ENCODE measurements at regions not wholly inside any gene's neighbourhood (a gene's known extent, or its start where the extent isn't known, plus 50 kb on each side); places are given as distances from the start of the nearest gene placed in this dataset.
"Not testable (repeated sequence)": the region's sequence is repeated elsewhere in the genome, so short reads cannot be mapped to it uniquely, and the experiment has no call there.

DNA sequence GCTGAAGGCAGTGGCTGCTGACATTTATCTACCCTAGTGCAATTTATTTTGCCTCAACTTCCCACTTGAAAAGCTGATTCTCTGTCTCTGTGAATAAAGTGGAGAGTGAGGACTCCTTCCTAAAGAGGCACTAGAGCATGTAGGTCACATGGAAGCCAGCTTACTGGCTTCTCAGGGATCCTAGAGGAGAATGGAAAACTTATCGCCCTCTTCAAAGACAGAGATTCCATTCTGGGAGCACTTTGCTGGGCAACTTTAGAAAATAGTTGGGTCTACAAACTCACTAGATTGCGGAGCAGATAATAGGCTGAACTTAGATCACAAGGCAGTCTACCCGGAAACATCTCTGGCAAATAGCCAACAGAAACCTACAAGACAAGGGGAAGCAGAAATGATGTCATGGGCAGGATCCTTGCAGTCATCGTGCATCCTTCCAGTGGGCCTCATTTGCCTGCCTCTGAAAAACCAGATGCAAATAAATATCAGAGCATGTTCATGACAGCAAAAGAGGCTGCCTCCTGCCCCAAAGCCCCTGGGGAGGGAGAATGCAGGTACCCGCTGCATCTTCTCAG, 104.8 kb upstream of the BARHL2 start:
- in situ Hi-C loops (cut with MboI): no loop called here
- 61 to 69% methylated on average over 5 of the region's 5 CpGs for whole genome bisulfite sequencing, 2 experiments (ENCODE audit: low coverage in 1 of 2, low lambda C conversion rate in 2 of 2, missing lambda C conversion rate in 2 of 2)
- Histone ChIP-seq H3K27me3 (replicated peaks; ENCODE audit: insufficient read depth) (no peaks in the 10 kb centered on the region), H3K79me2 (ENCODE audit: insufficient read depth) (no peaks in the 10 kb centered on the region), H4K20me1 (ENCODE audit: insufficient read depth) (no peaks in the 10 kb centered on the region), H3K4me1 (ENCODE audit: insufficient read depth) (no peaks in the 10 kb centered on the region), H3K36me3 (ENCODE audit: low read depth) (no peaks in the 10 kb centered on the region), H3F3A (ENCODE audit: insufficient read depth) (no peaks in the 10 kb centered on the region), H2AFZ (no peak overlapping the region), H3K9me2 (ENCODE audit: insufficient read depth) (no peaks in the 10 kb centered on the region), H3K9ac (no peak overlapping the region), H3K9me3 (ENCODE audit: low read depth) (no peaks in the 10 kb centered on the region), H3K4me2 (ENCODE audit: unreplicated experiment) (no peak overlapping the region), H3K4me3 (no peak overlapping the region), H3K27ac (no peak overlapping the region)
- TF ChIP-seq EZH2phosphoT487 (IDR thresholded peaks at IDR 0.05; ENCODE audit: insufficient read depth, low read depth): no peak
- no peak for TF ChIP-seq EZH2 (IDR thresholded peaks at IDR 0.05; ENCODE audit: insufficient read depth, poor library complexity, severe bottlenecking)
- DNase-seq: no peak

DNA sequence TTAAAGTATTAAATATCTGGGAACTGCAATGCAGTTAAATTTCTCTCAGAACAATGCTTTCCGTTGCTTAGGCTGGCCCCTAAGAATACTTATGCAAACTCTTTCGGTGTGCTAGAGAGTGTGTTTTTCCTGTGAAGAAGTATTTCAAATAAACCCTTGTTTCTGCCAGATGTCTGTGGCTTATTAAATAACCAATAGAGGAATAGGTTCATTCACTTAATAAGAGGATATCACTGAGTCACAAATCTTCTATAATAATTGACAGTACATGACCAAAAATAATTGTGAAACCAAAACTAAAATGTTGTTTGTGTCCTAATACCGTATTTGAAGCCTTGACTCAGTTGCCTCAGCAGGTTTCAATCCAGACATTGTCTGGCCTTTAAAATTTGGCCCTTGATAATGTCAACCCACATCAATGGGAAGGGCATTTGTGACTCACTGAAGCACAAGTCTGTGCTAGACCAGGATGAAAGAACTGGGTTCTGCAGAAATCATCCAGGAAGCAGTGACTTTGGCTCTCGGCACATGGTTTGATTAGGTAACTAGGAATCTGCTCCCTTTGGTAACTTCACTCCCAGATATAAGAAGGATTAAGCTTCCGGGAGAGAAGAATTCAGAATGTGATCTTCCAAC, 104.2 kb upstream of the BARHL2 start:
- Histone ChIP-seq H3K4me3 (no peak overlapping the region), H2AFZ (no peak overlapping the region), H3K4me1 (ENCODE audit: insufficient read depth) (no peaks in the 10 kb centered on the region), H3F3A (ENCODE audit: insufficient read depth) (no peaks in the 10 kb centered on the region), H3K27me3 (replicated peaks; ENCODE audit: insufficient read depth) (no peaks in the 10 kb centered on the region), H3K4me2 (ENCODE audit: unreplicated experiment) (no peak overlapping the region), H3K9me2 (ENCODE audit: insufficient read depth) (no peaks in the 10 kb centered on the region), H3K27ac (no peak overlapping the region), H3K9me3 (ENCODE audit: low read depth) (no peaks in the 10 kb centered on the region), H3K79me2 (ENCODE audit: insufficient read depth) (no peaks in the 10 kb centered on the region), H4K20me1 (ENCODE audit: insufficient read depth) (no peaks in the 10 kb centered on the region), H3K9ac (no peak overlapping the region), H3K36me3 (ENCODE audit: low read depth) (no peaks in the 10 kb centered on the region)
- in situ Hi-C loops (cut with MboI): no loop called here
- 52 to 55% methylated on average over 5 of the region's 5 CpGs for WGBS, 2 experiments (ENCODE audit: low coverage in 1 of 2, low lambda C conversion rate in 2 of 2, missing lambda C conversion rate in 2 of 2)
- no peak for TF ChIP-seq EZH2phosphoT487 (IDR thresholded peaks at IDR 0.05; ENCODE audit: insufficient read depth, low read depth)
- DNase-seq: peak; percentile 7

DNA sequence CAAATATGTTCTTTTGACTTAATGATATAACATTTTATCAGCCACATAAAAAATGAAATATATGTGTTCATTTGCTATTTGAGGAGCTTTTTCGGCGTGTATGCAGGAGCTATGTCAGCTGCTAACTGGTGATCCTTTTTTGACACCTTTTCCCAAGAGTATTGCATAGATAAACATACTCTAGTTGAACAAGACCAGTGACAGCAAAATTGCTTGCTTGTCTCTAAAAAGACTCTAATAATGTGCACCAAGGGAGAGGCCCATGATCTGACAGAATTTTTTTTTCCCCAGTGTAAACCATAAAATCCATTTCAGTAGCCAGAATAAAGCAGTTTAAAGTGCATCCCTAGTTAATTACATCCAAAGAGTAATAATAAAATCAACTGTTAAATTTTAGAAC, 103.6 kb upstream of the BARHL2 start:
- Histone ChIP-seq H3K4me2 (ENCODE audit: unreplicated experiment) (no peak overlapping the region), H3K79me2 (ENCODE audit: insufficient read depth) (no peaks in the 10 kb centered on the region), H3F3A (ENCODE audit: insufficient read depth) (no peaks in the 10 kb centered on the region), H3K27me3 (replicated peaks; ENCODE audit: insufficient read depth) (no peaks in the 10 kb centered on the region), H3K27ac (no peak overlapping the region), H3K36me3 (ENCODE audit: low read depth) (no peaks in the 10 kb centered on the region), H3K9me3 (ENCODE audit: low read depth) (no peaks in the 10 kb centered on the region), H3K4me1 (ENCODE audit: insufficient read depth) (no peaks in the 10 kb centered on the region), H3K9me2 (ENCODE audit: insufficient read depth) (no peaks in the 10 kb centered on the region; the same call in 1 of the 2 replicates), H3K4me3 (no peak overlapping the region), H4K20me1 (ENCODE audit: insufficient read depth) (no peaks in the 10 kb centered on the region), H3K9ac (no peak overlapping the region), H2AFZ (no peak overlapping the region)
- no peak for DNase-seq
- WGBS, 2 experiments (ENCODE audit: low coverage in 1 of 2, low lambda C conversion rate in 2 of 2, missing lambda C conversion rate in 2 of 2): 75 to 84% methylated on average over 2 of the region's 2 CpGs
- in situ Hi-C loops (cut with MboI): no loop called here
- TF ChIP-seq EZH2 (IDR thresholded peaks at IDR 0.05; ENCODE audit: insufficient read depth, poor library complexity, severe bottlenecking): no peak
- TF ChIP-seq EZH2phosphoT487 (IDR thresholded peaks at IDR 0.05; ENCODE audit: insufficient read depth, low read depth): no peak

DNA sequence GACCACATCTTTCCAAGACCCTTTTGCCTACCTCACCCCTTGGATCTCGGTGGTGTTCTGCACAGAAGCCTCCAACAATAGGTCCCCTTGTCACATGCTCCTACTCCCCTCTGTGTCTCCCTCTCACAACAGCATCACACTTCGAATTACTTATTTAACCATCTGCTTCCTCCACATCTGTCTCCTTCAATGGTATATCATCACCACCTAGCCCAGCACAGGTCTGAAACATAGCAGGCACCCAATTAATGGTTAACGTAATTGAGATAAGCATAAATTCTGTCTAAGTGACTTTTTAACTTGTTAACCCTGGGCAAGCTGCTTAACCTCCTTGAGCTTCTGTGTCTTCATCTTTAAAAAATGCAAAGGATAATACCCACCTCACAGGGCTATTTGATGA, 100.3 kb upstream of the BARHL2 start:
- H3K27ac ChIP-seq: no peak overlapping the region
- H3K4me2 ChIP-seq (ENCODE audit: unreplicated experiment): no peak overlapping the region
- no peaks in the 10 kb centered on the region for H3K36me3 ChIP-seq (ENCODE audit: low read depth)
- no peak overlapping the region for H3K9ac ChIP-seq
- no peak overlapping the region for H3K4me3 ChIP-seq
- in situ Hi-C loops (cut with MboI): no loop called here
- H4K20me1 ChIP-seq (ENCODE audit: insufficient read depth): no peaks in the 10 kb centered on the region
- no peaks in the 10 kb centered on the region for H3F3A ChIP-seq (ENCODE audit: insufficient read depth)
- H2AFZ ChIP-seq: no peak overlapping the region
- no peaks in the 10 kb centered on the region for H3K79me2 ChIP-seq (ENCODE audit: insufficient read depth)
- no peak for TF ChIP-seq EZH2phosphoT487 (IDR thresholded peaks at IDR 0.05; ENCODE audit: insufficient read depth, low read depth)
- TF ChIP-seq EZH2 (IDR thresholded peaks at IDR 0.05; ENCODE audit: insufficient read depth, poor library complexity, severe bottlenecking): no peak
- no peak for DNase-seq
- WGBS, 2 experiments (ENCODE audit: low coverage in 1 of 2, low lambda C conversion rate in 2 of 2, missing lambda C conversion rate in 2 of 2): 16 to 22% methylated on average over 3 of the region's 3 CpGs
- no peaks in the 10 kb centered on the region; the same call in 1 of the 2 replicates for H3K9me2 ChIP-seq (ENCODE audit: insufficient read depth)
- no peaks in the 10 kb centered on the region for H3K9me3 ChIP-seq (ENCODE audit: low read depth)
- no peaks in the 10 kb centered on the region for H3K27me3 ChIP-seq (replicated peaks; ENCODE audit: insufficient read depth)
- H3K4me1 ChIP-seq (ENCODE audit: insufficient read depth): no peaks in the 10 kb centered on the region

DNA sequence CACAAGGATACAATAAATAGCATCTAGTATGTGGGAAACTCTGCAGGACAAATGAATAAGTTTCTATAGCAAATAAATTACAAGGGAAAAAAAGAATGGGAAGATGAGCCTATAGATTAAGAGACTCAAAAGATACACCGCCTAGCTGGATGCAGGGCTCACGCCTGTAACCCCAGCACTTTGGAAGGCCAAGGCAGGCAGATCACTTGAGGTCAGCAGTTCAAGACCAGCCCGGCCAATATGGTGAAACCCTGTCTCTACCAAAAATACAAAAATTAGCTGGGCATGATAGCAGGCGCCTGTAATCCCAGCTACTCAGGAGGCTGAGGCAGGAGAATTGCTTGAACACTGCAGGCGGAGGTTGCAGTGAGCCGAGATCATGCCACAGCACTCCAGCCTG, 95.1 kb upstream of the BARHL2 start:
- 52 to 62% methylated on average over 6 of the region's 6 CpGs for WGBS, 2 experiments (ENCODE audit: low coverage in 1 of 2, low lambda C conversion rate in 2 of 2, missing lambda C conversion rate in 2 of 2)

DNA sequence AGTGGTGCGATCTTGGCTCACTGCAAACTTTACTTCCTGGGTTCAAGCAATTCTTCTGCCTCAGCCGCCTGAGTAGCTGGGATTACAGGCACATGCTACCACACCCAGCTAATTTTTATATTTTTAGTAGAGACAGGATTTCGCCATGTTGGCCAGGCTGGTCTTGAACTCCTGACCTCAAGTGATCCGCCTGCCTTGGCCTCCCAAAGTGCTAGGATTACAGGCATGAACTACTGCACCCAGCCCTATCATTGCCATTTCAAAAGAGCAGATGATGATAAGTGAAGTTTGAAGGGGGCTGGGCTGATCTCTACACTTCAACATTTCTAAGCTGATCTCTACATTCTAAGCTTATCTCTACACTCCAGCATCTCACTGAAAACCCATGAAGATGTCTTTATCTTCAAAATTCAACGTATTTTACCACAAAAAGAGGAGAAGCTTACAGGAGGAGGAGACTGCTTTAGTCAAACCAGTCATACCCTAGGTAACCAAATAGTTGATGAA, 94.4 kb upstream of the BARHL2 start:
- H3K9ac ChIP-seq; DNase-seq; H3K9me2 ChIP-seq (ENCODE audit: insufficient read depth); H3K4me2 ChIP-seq (ENCODE audit: unreplicated experiment); H3K4me3 ChIP-seq; H4K20me1 ChIP-seq (ENCODE audit: insufficient read depth); in situ Hi-C loops (cut with MboI); H2AFZ ChIP-seq; H3F3A ChIP-seq (ENCODE audit: insufficient read depth); H3K27me3 ChIP-seq (replicated peaks; ENCODE audit: insufficient read depth); H3K27ac ChIP-seq; H3K36me3 ChIP-seq (ENCODE audit: low read depth); H3K9me3 ChIP-seq (ENCODE audit: low read depth); H3K4me1 ChIP-seq (ENCODE audit: insufficient read depth); H3K79me2 ChIP-seq (ENCODE audit: insufficient read depth): not testable (repeated sequence)
- WGBS, 2 experiments (ENCODE audit: low coverage in 1 of 2, low lambda C conversion rate in 2 of 2, missing lambda C conversion rate in 2 of 2): 20 to 25% methylated on average over 5 of the region's 5 CpGs

More for the DNA sequence above, 95.1 kb upstream of the BARHL2 start:
- in situ Hi-C loops (cut with MboI); H3K9me2 ChIP-seq (ENCODE audit: insufficient read depth); DNase-seq; H3K9ac ChIP-seq; H3K4me3 ChIP-seq; H3K27ac ChIP-seq; H3K36me3 ChIP-seq (ENCODE audit: low read depth); H3K4me1 ChIP-seq (ENCODE audit: insufficient read depth); H3K4me2 ChIP-seq (ENCODE audit: unreplicated experiment); H3F3A ChIP-seq (ENCODE audit: insufficient read depth); H2AFZ ChIP-seq; H4K20me1 ChIP-seq (ENCODE audit: insufficient read depth); H3K9me3 ChIP-seq (ENCODE audit: low read depth); H3K27me3 ChIP-seq (replicated peaks; ENCODE audit: insufficient read depth); H3K79me2 ChIP-seq (ENCODE audit: insufficient read depth): not testable (repeated sequence)
